OCI-LY7 (cell line): ENCODE measurements at regions not wholly inside any gene's neighbourhood (a gene's known extent, or its start where the extent isn't known, plus 50 kb on each side); places are given as distances from the start of the nearest gene placed in this dataset.

Experiments
- EZH2phosphoT487 ChIP-seq: fragments of 200-600 bp; sonication (generic); IDR thresholded peaks from 2 replicates; pipeline ENCODE4 v1.6.1; 2018; ENCODE audit warnings: low read depth, borderline replicate concordance, mild to moderate bottlenecking, mixed run types, antibody characterized with exemption, low read length, moderate library complexity, mixed read lengths
- TF ChIP-seq, protein P1 (sequence below): fragments of 200-600 bp; sonication (generic); conservative IDR thresholded peaks from 2 replicates; pipeline ENCODE4 v1.5.1; 2014; ENCODE audit warnings: mild to moderate bottlenecking, antibody characterized with exemption, low read length, moderate library complexity, mixed read lengths

DNA sequence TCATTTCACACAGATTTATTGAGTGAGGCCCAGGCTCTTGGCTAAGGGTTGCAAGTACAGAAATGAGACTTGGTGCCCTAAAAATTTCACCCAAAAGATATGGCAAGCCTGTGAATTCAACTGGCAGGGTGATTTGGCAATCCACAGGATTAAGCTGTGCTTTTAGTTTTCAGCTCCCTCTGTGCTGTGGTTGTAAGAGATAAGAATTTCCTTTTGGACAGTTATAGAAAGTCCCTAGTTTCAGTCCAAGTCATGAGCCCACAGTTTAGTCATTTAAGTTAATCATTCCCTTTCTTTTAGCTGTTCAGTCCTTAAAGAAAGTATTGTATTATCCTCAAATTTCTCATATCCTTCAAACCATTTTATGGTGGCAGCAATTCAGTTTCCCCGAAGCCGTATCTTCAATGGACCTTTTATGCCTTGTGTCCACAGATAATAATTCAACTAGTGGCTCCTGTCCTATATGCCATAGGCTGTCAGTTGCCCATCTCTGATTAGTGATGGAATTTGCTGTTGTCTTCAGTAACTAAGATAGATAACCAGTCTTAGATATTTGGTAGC is 73.4 kb upstream of the NAMPT start:
- no peak for TF ChIP-seq EZH2phosphoT487
- TF ChIP-seq, protein P1, sequence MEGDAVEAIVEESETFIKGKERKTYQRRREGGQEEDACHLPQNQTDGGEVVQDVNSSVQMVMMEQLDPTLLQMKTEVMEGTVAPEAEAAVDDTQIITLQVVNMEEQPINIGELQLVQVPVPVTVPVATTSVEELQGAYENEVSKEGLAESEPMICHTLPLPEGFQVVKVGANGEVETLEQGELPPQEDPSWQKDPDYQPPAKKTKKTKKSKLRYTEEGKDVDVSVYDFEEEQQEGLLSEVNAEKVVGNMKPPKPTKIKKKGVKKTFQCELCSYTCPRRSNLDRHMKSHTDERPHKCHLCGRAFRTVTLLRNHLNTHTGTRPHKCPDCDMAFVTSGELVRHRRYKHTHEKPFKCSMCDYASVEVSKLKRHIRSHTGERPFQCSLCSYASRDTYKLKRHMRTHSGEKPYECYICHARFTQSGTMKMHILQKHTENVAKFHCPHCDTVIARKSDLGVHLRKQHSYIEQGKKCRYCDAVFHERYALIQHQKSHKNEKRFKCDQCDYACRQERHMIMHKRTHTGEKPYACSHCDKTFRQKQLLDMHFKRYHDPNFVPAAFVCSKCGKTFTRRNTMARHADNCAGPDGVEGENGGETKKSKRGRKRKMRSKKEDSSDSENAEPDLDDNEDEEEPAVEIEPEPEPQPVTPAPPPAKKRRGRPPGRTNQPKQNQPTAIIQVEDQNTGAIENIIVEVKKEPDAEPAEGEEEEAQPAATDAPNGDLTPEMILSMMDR: no peak
